HepG2 (cell line): ENCODE measurements at regions not wholly inside any gene's neighbourhood (a gene's known extent, or its start where the extent isn't known, plus 50 kb on each side); places are given as distances from the start of the nearest gene placed in this dataset.

Source experiments
- AKNA ChIP-seq: sonication (generic); formaldehyde crosslinking; IDR thresholded peaks from 2 replicates; pipeline ENCODE4 v1.4.0; 2020; ENCODE audit warnings: missing genetic modification reagents, borderline replicate concordance
- CHD4 ChIP-seq: fragments of 200-600 bp; sonication (generic); IDR thresholded peaks from 2 replicates; pipeline ENCODE4 v1.7.0; 2017; ENCODE audit warnings: mild to moderate bottlenecking, low read length, borderline replicate concordance
- EEA1 ChIP-seq: sonication (generic); formaldehyde crosslinking; IDR thresholded peaks from 2 replicates; pipeline ENCODE4 v1.5.1; 2020; ENCODE audit warnings: mild to moderate bottlenecking, missing genetic modification reagents, borderline replicate concordance
- FUBP1 ChIP-seq: sonication (generic); formaldehyde crosslinking; IDR thresholded peaks from 2 replicates; pipeline ENCODE4 v1.5.1; 2020; ENCODE audit warnings: missing genetic modification reagents, mild to moderate bottlenecking, borderline replicate concordance
- HNRNPLL ChIP-seq: fragments of 200-400 bp; formaldehyde crosslinking; IDR thresholded peaks from 2 replicates; pipeline ENCODE4 v1.6.1; 2017; ENCODE audit warnings: mild to moderate bottlenecking, low read depth, low read length; ENCODE audit not compliant: poor library complexity, severe bottlenecking
- MBD4 ChIP-seq: IDR thresholded peaks from 2 replicates; pipeline ENCODE4 v1.6.1; 2012; ENCODE audit warnings: low read length, inconsistent platforms, borderline replicate concordance
- MLLT10 ChIP-seq: sonication (generic); formaldehyde crosslinking; IDR thresholded peaks from 2 replicates; pipeline ENCODE4 v1.4.0; 2020; ENCODE audit warnings: missing genetic modification reagents
- PAX8 ChIP-seq: sonication (generic); formaldehyde crosslinking; IDR thresholded peaks from 2 replicates; pipeline ENCODE4 v1.8.0; 2022; ENCODE audit warnings: mild to moderate bottlenecking, missing genetic modification reagents, borderline replicate concordance
- SIX4 ChIP-seq: sonication (generic); formaldehyde crosslinking; IDR thresholded peaks from 2 replicates; pipeline ENCODE4 v1.4.0; 2020; ENCODE audit warnings: missing genetic modification reagents
- SP140L ChIP-seq: sonication (generic); formaldehyde crosslinking; IDR thresholded peaks from 2 replicates; pipeline ENCODE4 v1.4.0; 2020; ENCODE audit warnings: missing genetic modification reagents, borderline replicate concordance
- TFDP2 ChIP-seq: sonication (generic); formaldehyde crosslinking; IDR thresholded peaks from 2 replicates; pipeline ENCODE4 v1.4.0; 2020; ENCODE audit warnings: missing genetic modification reagents
- THAP11 ChIP-seq: IDR thresholded peaks from 2 replicates; pipeline ENCODE4 v1.6.1; 2016; ENCODE audit warnings: missing biosample characterization, missing genetic modification reagents
- ZBTB10 ChIP-seq: sonication (generic); formaldehyde crosslinking; IDR thresholded peaks from 2 replicates; pipeline ENCODE4 v1.4.0; 2020; ENCODE audit warnings: missing genetic modification reagents, borderline replicate concordance
- ZFYVE20 ChIP-seq: sonication (generic); formaldehyde crosslinking; IDR thresholded peaks from 2 replicates; pipeline ENCODE4 v1.8.0; 2023; ENCODE audit warnings: low read depth, mild to moderate bottlenecking, moderate library complexity, missing genetic modification reagents, borderline replicate concordance
- ZNF432 ChIP-seq: sonication (generic); formaldehyde crosslinking; IDR thresholded peaks from 2 replicates; pipeline ENCODE4 v1.5.0; 2020; ENCODE audit warnings: missing genetic modification reagents, mild to moderate bottlenecking, borderline replicate concordance
- ZNF644 ChIP-seq: IDR thresholded peaks from 2 replicates; pipeline ENCODE4 v1.6.1; 2016; ENCODE audit warnings: low read depth
- ZNF678 ChIP-seq: sonication (generic); formaldehyde crosslinking; IDR thresholded peaks from 2 replicates; pipeline ENCODE4 v1.4.0; 2020; ENCODE audit warnings: mild to moderate bottlenecking, missing genetic modification reagents
- ZSCAN29 ChIP-seq: sonication (generic); formaldehyde crosslinking; conservative IDR thresholded peaks from 2 replicates; pipeline ENCODE4 v1.4.0; 2020; ENCODE audit warnings: mild to moderate bottlenecking, missing genetic modification reagents

GRCh38 chr1:10936998-10937901 lies 75.2 kb upstream of the TARDBP start (continued):
- TF ChIP-seq ZBTB10 (peak; percentile 88), ZSCAN29 (CRISPR knock-in tag) (no peak), MLLT10 (CRISPR knock-in tag) (no peak), SIX4 (CRISPR knock-in tag) (peak; percentile 49; the same call in 1 of the 2 replicates), ZNF432 (CRISPR knock-in tag) (no peak), HNRNPLL (peak; percentile 45), ZNF644 (CRISPR knock-in tag) (0 out of 2 replicates have a peak, but pooled peaks have one; percentile 11), EEA1 (CRISPR knock-in tag) (no peak), THAP11 (CRISPR knock-in tag) (peak; percentile 58; the same call in 1 of the 2 replicates), FUBP1 (CRISPR knock-in tag) (no peak), PAX8 (CRISPR knock-in tag) (no peak), TFDP2 (CRISPR knock-in tag) (0 out of 2 replicates have a peak, but pooled peaks have one; percentile 28), MBD4 (no peak), ZFYVE20 (CRISPR knock-in tag) (no peak), SP140L (CRISPR knock-in tag) (0 out of 2 replicates have a peak, but pooled peaks have one; percentile 30), AKNA (CRISPR knock-in tag) (no peak), CHD4 (no peak), ZNF678 (CRISPR knock-in tag) (no peak)
